Hematopoietic multipotent progenitor cell treated with erythropoietin and hydrocortisone succinate and interleukin-3 and kit ligand, for 4 days (in vitro differentiated cells): ENCODE measurements at regions not wholly inside any gene's neighbourhood (a gene's known extent, or its start where the extent isn't known, plus 50 kb on each side); places are given as distances from the start of the nearest gene placed in this dataset.
A peak's percentile ranks its signal among the peaks of the same experiment; 100 is the strongest.

Experiments
- DNase-seq: peaks from one replicate; pipeline ENCODE4 v3.0.0-alpha.2; 2015

DNA sequence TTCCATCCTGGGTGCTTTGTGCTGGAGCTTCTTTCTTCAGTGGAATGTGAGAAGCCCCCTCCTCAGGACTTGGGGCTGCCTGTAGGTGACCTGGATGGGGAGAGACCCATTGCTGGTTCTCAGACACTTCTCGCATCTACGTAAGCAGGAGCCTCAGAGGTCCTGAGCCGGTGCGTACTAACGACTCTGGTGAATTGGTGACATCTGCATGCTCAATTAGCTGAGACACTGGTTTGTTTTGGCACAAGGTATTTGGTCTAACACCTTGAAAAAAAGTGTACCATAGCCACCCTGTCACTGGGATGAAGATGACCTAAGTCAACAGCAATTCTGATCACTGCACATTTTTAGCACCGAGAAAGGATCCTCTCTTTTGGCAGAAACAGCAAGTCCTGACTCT lies 57.7 kb downstream of the LRRC30 start:
- no peak for DNase-seq

DNA sequence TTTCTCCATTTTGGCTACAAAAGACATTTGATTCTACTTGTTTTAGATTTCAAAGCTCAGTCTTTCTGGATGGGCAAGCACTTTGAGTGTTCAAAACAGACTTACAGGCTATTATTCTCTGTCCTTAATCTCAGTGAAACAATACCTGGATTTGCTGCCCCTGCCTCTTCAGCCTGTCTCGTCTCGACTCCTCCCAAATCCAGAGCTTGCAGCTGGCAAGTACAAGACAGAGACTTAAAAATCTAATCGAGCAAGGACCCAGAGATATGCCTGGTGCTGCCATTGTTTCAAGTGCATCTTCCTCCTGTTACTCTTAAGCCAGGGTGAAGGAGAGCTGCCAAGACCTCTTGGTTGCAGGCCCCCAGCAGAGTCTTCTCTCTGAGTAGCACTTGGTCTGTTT lies 59.2 kb downstream of the LRRC30 start:
- no peak for DNase-seq

DNA sequence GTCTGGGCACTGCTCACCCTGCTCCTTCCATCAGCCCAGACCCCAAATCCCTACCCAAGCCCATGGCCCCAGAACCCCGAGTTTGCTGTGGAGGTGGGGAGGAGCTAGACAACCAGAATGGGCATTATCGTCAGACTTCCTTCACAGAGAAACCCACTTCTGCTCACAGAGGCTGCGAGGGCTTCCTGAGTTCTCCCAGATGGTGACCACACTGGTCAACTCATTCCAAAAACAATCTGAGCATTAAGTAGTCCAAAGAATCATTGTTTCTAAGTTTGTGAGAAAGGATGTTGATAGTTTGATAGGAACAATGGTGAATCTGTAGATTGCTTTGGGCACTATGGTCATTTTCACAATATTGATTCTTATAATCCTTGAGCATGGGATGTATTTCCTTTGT lies 60.2 kb downstream of the LRRC30 start:
- DNase-seq: no peak

DNA sequence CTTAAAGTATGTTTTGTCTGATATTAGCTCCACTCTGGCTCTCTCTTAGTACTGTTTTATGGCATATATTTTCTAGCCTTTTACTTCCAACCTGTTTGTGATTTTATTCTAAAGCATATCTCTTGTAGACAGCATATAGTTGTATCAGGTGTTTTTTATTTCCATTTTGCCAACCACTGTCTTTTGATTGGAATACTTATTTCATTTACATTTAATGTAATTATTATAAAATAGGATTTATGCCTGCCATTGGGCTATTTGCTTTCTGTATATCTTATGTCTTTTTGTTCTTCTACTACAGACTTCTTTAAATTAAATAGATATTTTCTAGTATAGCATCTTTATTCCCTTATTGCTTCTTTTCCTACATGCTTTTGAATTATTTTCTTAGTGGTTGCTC lies 67.3 kb downstream of the LRRC30 start:
- DNase-seq: no peak

DNA sequence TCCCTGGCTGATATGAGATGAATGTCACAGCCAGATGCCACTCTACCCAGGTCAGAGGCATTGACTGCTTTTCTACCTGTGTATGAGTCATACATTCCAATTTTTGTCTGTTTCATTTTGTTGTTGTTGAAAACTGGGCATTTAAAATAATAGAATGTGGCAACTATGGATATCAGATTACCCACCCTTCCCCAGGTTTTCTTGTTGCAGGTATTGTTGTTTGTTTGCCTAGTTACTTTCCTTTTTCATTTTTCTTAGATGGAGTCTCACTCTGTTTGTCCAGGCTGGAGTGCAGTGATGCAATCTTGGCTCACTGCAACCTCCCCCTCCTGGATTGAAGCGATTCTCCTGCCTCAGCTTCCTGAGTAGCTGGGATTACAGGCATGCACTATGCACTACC lies 70.2 kb downstream of the LRRC30 start:
- no peak for DNase-seq

DNA sequence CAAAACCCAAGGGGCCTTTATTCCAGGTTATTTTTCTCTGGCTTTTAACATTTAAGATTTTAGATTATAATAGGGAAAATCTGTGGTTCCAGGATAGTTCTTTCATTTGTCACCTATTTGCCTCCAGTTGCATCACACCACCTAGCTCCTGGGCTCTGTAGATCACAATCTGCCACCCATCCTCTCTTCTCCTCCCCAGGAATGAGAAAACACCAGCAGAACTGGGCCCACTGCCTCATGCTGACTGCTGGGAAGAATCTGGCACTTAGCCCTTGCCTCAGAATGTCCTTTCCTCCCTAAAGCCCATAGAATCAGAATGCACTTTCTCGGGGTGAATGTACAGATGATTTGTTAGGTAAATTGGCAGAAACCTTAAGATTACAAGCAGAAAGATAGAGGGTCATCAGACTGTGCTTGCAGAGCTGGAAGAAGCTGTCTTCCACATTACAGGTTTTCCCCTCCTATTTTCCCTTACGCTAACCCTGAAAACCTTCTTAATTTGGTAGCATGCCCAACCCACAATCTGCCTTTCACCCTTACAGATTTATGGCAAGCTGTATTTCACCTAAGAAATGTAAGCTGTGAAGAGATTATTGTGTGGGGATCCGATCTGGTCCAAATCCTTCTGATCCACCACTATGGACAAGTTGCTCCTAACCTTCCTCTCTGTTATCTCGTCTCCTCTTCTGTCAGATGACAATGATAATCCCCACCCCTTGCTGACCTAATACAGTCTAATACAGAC lies 72.6 kb downstream of the LRRC30 start:
- DNase-seq: no peak

DNA sequence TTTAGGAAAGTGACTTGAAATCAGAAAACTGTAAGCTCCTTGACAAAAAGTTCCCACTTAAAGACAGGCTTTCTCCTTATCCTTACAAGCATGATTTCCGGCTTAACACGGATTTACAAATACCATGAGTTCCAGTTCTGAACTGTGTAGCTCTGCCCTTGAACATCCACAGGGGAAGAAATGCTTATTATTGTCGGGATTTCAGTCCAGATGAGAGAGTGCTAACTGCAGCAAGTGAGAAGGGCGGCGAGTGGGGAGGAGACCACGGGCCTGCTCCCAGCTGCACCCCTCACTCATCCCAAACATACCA lies 73.1 kb downstream of the LRRC30 start:
- DNase-seq: no peak

DNA sequence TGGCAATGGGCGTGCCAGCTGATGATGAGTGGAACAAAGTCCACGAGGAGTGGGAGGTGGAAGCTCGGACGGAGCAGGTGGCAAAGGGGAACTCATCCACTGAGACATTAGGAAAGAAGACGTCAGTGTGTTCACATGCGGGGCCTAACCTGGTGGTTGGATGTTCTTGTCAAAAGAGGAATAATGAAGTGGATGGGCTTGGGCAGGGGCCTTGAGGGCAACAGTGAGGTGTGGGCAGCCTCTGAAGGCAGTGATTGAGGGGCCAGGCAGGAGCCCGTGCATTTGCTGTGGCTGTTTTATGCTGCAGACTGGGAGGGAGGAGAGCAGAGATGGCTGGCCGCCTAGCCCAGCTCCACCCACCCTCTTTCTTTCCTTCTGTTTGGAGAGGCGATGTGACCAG lies 74.5 kb downstream of the LRRC30 start:
- no peak for DNase-seq

DNA sequence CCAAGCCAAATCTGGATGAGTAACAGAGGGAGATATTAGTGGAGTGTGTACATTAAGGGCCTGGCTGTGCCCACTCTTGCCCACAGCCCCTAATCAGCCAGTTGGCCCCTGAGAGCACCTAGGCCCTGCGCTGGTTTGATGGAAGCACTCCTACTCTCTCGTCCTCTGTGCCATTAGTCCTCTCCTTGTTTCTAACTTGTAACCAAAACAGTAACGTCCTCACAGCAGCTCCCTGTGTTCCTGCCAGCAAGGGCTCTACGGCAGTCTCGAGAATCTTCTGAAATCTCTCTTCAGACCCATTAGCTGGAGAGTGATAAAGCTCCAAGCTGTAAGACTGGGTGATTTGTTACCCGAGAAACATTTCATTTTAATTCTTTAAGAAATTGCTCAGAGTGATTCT lies 76.1 kb downstream of the LRRC30 start:
- no peak for DNase-seq

DNA sequence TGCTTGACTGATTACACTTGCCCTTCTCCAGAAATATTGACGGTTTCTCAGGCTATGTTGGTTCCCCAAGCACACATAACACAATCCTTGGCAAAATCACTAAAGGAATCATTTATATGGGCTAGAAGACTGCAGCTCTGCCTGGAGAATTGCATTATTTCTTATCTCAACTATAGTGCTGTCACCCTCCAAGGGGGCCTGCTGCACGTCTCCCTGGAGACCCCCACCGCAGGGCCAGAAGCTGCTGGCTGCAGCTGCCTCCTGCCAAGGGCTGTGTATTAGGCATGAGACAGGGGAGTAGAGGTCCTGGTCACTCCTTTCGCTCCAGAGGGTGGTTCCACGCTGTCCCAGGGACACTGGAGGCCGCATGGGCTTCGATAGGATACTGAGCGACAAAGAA lies 76.6 kb downstream of the LRRC30 start:
- no peak for DNase-seq

DNA sequence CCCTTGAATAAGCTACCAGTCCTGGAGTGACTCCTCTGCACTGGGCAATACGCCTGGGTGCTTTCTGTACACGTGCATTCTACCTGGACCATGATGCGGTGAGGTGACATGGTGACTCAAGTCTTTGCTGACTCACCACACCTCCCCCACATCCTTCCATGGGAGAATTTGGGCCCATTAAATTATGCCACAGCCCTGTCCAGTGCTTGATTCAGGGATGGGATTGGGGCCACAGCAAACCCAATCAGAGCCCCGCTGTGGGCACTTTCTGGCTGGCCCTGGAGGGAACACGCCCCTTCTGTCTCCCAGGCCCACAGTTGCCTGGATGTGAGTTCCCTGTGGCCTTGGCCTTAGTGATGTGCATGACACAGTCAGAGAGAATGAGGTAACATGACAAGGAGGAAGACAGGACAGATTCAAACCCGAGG lies 86.9 kb downstream of the LRRC30 start:
- DNase-seq: no peak

DNA sequence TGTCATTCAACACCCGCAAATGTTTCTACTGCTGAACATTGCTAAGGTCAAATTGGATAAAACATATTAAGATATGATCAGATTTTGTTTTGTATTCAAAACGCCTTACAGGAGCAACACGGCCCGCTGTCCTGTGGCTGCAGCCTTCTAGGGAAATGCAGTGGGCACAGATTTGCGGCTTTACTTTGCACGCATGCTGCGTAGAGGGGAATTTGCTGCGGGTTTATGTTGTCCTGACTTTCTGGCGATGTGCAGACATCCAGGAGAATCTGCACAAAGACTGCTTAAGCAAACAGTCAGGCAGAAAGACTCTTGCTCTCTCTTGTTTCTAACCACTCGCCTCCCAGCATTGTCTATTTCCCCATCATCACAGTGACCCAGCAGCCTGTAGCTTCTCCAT lies 88.3 kb downstream of the LRRC30 start:
- no peak for DNase-seq

DNA sequence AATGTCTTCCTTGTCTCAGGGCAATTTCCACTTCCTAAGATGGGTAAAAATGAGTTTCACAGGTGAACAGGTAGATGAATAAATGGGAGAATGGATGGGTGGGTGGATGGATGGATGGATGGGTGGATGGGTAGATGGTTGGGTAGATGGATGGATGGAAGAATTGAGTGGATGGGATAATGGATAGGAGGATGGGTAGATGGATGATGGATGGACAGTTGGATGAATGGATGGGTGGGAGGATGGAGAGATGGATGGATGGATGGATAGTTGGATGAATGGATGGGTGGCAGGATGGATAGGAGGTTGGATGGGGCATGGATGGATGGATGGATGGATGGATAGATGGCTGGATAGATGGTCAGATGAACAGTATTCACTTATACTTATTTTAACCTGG lies 90.9 kb downstream of the LRRC30 start:
- DNase-seq: no peak

DNA sequence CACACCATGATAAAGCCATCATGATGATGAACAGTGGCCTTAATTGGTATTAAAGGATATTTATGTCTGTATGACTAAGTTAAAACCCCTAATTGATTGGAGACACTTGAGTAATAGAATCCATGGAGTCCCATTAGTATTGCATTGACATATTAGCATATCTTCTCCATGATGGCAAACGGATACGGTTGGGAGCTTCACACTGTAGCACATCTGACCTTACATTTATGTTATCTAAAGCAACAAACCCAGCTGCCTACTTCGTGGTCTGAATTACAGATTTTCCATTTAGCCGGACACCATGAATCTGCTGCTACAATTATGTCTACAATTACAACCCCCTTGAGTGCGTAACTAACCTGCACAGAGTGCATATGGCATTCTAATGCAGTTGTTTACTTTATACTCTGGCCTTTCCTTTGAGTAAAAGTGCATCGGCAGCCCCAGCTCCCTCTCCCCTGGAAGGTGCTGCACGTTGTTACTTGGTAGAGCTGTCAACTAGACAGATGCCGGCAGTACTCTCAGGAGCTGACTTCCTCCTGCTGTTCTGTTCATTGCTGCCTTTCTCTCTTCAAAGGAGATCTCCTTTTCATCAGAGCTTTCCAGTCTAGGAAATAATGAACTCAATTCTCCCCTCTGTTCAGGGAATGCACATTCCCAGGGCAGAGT lies 92.1 kb downstream of the LRRC30 start:
- no peak for DNase-seq

DNA sequence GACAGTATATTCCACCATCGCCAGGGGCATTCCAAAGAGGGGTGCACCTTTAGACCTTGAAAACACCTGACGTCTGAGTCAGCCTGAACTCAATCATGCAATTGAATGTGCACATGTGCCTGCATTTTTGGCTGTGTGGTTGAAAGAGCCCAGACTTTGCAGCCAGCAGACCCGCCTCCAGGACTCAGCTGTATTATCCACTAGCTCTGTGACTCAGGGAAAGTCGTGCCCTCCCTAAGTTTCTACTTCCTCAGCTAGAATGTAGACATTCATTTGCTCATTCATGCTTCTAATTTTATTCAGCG lies 94.2 kb downstream of the LRRC30 start:
- no peak for DNase-seq

DNA sequence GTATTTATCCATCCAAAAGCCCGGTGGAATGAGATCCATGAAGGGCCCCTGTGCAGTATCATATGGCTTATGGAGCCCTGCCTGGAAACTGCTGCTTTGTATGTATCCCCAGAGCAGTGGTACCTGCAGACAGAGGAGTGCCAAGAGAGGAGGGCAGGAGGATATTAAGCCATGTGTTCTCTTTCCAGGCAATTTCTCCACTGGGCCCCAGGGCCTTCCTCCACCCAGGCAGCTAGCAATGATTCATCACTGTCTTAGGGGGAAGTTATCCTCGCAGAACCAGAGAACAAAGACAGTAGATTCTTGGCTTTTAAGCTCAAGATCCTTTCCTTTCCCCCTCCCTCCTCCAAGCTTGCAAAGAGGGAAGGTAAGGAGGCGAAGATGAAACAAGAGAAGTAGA lies 98.1 kb downstream of the LRRC30 start:
- no peak for DNase-seq

DNA sequence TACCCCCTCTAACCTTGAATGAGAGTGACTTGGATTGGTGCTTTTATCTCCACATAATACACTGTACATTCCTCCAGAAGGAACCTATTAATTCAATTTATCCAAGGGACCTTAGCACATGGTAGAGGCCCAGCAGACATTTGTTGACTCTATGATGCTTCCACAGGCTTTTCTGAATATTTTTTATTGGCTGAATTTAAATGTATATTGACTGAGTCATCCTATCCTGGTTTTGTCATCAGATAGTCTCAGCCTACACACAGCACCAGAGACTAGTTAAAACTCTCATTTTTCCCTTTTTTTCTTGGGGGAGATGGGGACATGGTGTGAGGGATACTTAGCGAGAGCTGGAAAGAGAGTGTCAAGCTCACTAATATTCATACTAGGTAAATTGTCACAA lies 101.6 kb downstream of the LRRC30 start:
- no peak for DNase-seq

DNA sequence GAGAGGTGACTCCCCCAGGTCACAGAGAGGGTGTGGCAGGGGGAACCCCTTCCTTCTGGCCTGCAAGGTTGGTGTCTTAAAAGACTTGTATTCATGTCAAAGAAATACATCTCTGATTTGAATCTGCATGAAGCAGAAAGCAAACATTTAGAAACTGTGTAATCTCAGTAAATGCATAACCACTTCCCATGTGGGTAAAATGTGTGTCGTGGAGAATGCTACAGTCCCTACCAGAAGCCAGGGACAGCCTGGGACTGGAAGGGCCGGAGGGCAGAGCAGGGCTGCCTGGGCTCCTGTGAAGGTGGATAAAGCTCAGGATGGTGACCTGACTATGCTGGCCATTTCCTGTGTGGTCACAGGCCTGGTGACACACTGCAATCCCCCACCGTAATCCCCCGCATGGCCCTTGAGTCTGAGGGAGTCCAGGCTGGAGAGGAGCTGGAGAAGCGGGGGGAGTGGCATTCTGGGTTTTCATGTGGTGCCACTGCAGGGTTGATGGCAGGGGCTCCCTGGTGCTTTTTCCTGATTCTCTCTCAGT lies 102.2 kb downstream of the LRRC30 start:
- DNase-seq: no peak

DNA sequence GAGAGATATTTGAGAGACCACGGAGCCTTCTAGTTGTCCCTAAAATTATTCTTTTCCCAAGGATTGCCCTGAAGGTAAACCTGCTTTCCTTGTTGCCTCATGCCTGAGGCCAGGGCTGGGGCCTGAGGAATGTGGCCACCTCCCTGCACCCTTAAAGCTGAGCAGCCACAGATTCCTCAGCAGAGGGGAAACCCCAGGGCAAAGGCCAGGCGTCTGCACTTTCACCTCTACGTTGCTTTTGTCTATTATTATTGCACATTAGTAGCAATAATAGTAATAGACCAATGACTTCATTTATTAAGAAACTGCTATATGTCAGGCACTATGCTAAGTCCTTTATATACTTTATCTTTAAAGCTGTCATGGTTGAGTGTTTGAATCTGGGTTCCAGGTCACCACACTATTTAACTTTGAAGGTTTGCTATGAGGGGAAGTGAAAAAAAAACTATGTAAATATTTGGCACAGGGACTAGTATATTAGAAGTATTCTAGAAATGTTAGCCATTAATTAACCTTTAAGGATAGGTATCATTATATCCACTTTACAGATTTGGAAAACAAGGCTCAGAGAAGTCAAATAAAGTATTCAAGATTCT lies 104.2 kb downstream of the LRRC30 start:
- no peak for DNase-seq

DNA sequence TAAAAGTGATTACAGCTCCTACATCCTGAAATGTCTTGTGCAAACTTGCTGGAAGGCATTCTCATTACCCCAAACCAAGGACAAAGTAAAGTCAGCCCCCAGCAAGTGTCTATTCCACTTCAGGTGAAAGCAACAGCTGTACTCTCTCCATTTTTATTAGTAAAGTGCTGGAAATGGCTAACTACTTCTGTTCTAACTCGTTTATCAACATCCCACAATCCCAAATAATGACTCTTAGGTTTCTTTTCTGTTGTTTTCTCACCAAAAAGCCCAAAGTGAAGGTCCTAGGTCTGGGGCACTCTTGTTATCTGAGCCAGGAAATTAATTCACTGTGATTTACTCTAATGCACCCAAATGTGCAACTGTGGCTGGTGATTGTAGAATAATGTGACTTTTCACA lies 105.7 kb downstream of the LRRC30 start:
- DNase-seq: no peak

DNA sequence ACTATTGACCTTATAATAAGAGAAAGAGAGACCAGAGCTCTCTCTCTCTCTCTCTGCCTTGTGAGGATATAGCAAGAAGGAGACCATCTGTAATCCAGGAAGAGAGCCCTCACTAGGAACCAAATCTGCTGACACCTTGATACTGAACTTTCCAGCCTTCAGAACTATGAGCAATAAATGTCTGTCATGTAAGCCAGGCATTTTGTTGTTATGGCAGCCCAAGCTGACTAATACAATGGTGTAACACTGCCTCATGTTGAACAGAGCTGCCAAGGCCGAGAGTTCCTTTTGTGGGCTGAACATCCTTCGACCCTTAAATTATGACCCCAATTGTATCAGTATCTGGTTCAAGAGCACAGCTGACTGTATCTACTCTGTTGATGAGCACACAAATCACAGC lies 108.0 kb downstream of the LRRC30 start:
- no peak for DNase-seq

DNA sequence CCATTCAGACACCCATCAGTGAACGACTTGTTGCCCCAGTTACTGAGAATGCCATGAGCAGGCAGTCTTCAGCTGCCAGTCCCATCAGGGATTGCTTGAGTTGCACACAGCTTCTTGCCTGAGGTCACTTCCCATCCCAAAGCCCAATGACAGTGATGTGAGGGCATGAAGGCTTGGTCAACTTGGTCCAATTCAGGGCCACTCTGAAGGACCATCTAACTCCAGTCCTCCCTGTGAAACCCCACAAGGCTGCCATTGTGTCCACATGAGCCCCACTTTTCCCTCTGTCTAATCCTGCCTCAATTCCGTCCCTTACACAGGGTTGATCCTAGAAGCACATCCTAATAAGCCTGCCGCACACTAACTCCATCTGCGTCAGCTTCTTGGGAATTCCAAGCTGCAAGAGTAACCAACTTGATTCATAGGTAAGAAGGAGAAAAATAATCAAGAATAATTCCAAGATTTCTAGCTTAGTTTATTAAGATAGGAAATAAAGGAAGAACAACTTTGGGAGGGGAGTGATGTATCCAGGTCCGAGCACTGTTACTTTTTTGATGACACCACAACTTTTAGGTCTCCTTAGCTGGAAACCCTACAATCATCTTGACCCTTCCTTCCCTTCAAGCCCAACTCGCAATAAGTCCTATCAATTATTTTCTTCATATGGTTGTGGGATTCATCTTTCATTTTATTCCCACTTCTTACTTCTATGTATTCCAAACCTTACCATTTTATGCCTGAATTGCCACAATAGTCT lies 110.9 kb downstream of the LRRC30 start:
- DNase-seq: no peak

DNA sequence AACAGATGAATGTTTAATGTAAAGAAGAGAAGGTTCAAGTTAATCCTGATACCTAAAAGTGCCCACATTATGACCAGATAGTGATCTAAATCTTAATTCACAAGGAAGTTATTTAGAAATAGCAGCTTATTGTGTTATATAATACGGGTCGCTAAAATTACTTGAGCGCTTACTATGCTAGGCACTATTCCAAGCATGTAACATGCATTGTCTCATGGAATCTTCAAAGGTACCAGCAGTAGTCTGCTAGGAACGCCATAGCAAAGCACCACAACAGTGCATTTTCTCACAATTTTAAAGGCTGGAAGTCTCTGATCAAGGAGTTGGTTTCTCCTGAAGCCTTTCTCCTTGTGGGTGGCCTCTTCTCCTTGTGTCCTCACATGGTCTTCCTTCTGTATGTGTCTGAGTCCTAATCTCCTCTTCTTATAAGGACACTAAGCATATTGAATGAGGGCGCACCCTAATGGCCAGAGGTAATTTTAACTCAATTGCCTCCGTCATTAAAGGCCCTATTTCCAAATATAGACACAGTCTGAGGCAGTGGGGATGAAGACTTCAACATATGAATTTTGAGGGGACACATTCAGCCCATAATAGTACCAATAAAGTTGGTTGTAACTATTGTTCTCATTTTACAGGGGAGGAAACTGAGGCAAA lies 118.4 kb downstream of the LRRC30 start:
- peak; percentile 8 for DNase-seq
